ENCODE measurements at regions not wholly inside any gene's neighbourhood (a gene's known extent, or its start where the extent isn't known, plus 50 kb on each side); places are given as distances from the start of the nearest gene placed in this dataset.

DNA sequence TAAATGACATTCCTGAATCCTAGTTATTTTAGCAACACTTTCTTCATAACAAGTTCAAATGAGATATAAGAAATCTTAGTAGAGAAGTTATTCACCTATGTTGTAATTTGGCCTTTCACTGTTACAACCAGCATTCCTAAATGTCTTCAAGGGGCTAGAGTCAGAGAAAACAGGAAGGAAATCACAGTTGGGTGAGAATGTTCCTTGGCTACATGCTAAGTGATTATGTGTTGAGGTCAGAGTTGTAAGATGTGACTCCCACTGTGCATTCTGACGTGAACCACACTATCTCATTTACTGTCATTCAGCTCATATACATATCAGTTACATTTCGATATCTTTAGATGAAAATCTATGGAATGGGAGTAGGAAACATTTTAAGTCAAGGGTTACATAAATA, 51.0 kb upstream of the MLIP start:
- DNase-seq = peak; percentile 55

Measured in fibroblast of skin of back (primary cell).